ENCODE measurements at regions not wholly inside any gene's neighbourhood (a gene's known extent, or its start where the extent isn't known, plus 50 kb on each side); places are given as distances from the start of the nearest gene placed in this dataset.
"Not testable (repeated sequence)": the region's sequence is repeated elsewhere in the genome, so short reads cannot be mapped to it uniquely, and the experiment has no call there.

DNA sequence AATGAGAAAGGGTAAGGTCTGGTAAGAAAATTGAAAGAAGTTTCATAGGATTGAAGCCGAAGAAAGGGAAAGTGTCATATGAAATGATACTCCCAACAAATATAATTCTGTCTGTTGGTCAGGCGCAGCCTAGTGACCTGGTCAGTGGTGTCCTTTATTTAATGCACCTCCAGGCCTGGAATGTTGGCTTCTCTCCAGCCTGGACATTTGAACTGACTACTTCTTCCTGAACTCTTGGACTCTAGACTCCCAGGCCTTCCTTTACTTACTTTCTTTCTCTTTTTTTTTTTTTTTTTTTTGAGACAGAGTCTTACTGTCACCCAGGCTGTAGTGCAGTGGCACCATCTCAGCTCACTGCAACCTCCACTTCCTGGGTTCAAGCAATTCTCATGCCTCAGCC lies 1381.5 kb upstream of the WWC1 start:
- H3F3A ChIP-seq (ENCODE audit: insufficient read depth) = no peaks in the 10 kb centered on the region
- H3K4me3 ChIP-seq (ENCODE audit: insufficient read depth, low read length, poor library complexity, severe bottlenecking) = no peak overlapping the region
- no peaks in the 10 kb centered on the region for H3K27me3 ChIP-seq (ENCODE audit: low read length)
- no peaks in the 10 kb centered on the region for H4K20me1 ChIP-seq (ENCODE audit: low read depth, low read length)
- no peak overlapping the region for H2AFZ ChIP-seq (ENCODE audit: low read depth, low read length, severe bottlenecking)
- H3K79me2 ChIP-seq (ENCODE audit: insufficient read depth, low read length) = no peaks in the 10 kb centered on the region
- H3K9ac ChIP-seq (ENCODE audit: low read length) = no peak overlapping the region
- no peak for TF ChIP-seq EZH2phosphoT487 (conservative IDR thresholded peaks at IDR 0.05; ENCODE audit: low read length)
- TF ChIP-seq, protein P1, sequence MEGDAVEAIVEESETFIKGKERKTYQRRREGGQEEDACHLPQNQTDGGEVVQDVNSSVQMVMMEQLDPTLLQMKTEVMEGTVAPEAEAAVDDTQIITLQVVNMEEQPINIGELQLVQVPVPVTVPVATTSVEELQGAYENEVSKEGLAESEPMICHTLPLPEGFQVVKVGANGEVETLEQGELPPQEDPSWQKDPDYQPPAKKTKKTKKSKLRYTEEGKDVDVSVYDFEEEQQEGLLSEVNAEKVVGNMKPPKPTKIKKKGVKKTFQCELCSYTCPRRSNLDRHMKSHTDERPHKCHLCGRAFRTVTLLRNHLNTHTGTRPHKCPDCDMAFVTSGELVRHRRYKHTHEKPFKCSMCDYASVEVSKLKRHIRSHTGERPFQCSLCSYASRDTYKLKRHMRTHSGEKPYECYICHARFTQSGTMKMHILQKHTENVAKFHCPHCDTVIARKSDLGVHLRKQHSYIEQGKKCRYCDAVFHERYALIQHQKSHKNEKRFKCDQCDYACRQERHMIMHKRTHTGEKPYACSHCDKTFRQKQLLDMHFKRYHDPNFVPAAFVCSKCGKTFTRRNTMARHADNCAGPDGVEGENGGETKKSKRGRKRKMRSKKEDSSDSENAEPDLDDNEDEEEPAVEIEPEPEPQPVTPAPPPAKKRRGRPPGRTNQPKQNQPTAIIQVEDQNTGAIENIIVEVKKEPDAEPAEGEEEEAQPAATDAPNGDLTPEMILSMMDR (IDR thresholded peaks at IDR 0.05; ENCODE audit: insufficient read depth, low read length, poor library complexity, severe bottlenecking) = no peak
- no peaks in the 10 kb centered on the region for H3K9me2 ChIP-seq (replicated peaks; ENCODE audit: insufficient read depth, low read length)
- no peak overlapping the region for H3K27ac ChIP-seq (ENCODE audit: low read depth, low read length)
- H3K9me3 ChIP-seq (ENCODE audit: insufficient read depth, low read length) = no peaks in the 10 kb centered on the region
- no peaks in the 10 kb centered on the region for H3K36me3 ChIP-seq (ENCODE audit: low read length)
- no peak overlapping the region for H3K4me2 ChIP-seq (ENCODE audit: low read depth, low read length, poor library complexity, severe bottlenecking)

DNA sequence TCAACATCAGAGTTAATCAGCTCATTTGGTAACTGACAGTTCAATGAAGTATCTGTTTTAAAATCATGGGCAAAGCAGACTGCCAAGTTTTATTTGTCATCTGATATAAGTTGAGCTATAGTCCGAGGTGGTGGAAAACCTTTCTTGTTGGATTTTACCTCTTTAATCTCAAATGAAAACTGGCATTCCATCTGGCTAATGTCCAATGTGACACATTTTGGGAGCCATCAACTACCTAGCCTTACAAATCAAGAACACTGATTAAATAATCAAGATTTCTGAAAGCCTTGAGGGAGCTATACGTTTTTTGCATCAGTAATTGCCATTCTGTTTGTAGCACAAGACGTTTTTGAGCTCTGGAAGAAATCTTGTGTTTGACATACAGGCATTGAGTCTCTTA lies 1380.5 kb upstream of the WWC1 start:
- Histone ChIP-seq H3K9me2 (replicated peaks; ENCODE audit: insufficient read depth, low read length) (no peaks in the 10 kb centered on the region), H3K9ac (ENCODE audit: low read length) (no peak overlapping the region), H3K27me3 (ENCODE audit: low read length) (no peaks in the 10 kb centered on the region), H3K9me3 (ENCODE audit: insufficient read depth, low read length) (no peaks in the 10 kb centered on the region), H3K36me3 (ENCODE audit: low read length) (no peaks in the 10 kb centered on the region), H2AFZ (ENCODE audit: low read depth, low read length, severe bottlenecking) (no peak overlapping the region), H4K20me1 (ENCODE audit: low read depth, low read length) (no peaks in the 10 kb centered on the region), H3K4me2 (ENCODE audit: low read depth, low read length, poor library complexity, severe bottlenecking) (no peak overlapping the region), H3K27ac (ENCODE audit: low read depth, low read length) (no peak overlapping the region), H3F3A (ENCODE audit: insufficient read depth) (no peaks in the 10 kb centered on the region), H3K4me3 (ENCODE audit: insufficient read depth, low read length, poor library complexity, severe bottlenecking) (no peak overlapping the region), H3K79me2 (ENCODE audit: insufficient read depth, low read length) (no peaks in the 10 kb centered on the region)
- TF ChIP-seq, protein P1 (IDR thresholded peaks at IDR 0.05; ENCODE audit: insufficient read depth, low read length, poor library complexity, severe bottlenecking) = no peak
- TF ChIP-seq EZH2phosphoT487 (conservative IDR thresholded peaks at IDR 0.05; ENCODE audit: low read length) = no peak

DNA sequence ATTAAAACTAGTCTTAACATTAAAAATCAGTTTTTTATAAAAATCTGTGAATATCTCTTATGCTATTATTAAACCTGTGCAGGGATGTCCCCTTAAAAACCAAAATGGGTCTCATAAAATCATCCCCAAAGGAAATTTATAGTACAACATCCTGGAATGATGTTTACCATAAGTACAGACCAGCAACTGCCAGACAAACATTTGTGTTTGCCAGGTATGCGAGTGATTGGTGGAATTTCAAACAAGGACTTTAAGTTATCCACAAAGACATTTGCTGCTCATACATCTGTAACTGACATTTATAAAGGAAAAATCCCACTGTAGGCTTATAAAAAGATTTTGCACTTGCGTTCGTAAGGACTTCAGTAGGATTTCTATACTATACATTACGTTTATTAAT lies 1375.4 kb upstream of the WWC1 start:
- Histone ChIP-seq H4K20me1 (ENCODE audit: low read depth, low read length) (no peaks in the 10 kb centered on the region), H3K27ac (ENCODE audit: low read depth, low read length) (no peak overlapping the region), H3K9me3 (ENCODE audit: insufficient read depth, low read length) (no peaks in the 10 kb centered on the region), H3K79me2 (ENCODE audit: insufficient read depth, low read length) (no peaks in the 10 kb centered on the region), H3K9me2 (replicated peaks; ENCODE audit: insufficient read depth, low read length) (no peaks in the 10 kb centered on the region), H3K4me3 (ENCODE audit: insufficient read depth, low read length, poor library complexity, severe bottlenecking) (no peak overlapping the region), H3K4me2 (ENCODE audit: low read depth, low read length, poor library complexity, severe bottlenecking) (no peak overlapping the region), H2AFZ (ENCODE audit: low read depth, low read length, severe bottlenecking) (no peak overlapping the region), H3K9ac (ENCODE audit: low read length) (no peak overlapping the region), H3K36me3 (ENCODE audit: low read length) (no peaks in the 10 kb centered on the region), H3F3A (ENCODE audit: insufficient read depth) (no peaks in the 10 kb centered on the region), H3K27me3 (ENCODE audit: low read length) (no peaks in the 10 kb centered on the region)
- TF ChIP-seq EZH2phosphoT487 (conservative IDR thresholded peaks at IDR 0.05; ENCODE audit: low read length) = no peak
- TF ChIP-seq, protein P1 (IDR thresholded peaks at IDR 0.05; ENCODE audit: insufficient read depth, low read length, poor library complexity, severe bottlenecking) = no peak

DNA sequence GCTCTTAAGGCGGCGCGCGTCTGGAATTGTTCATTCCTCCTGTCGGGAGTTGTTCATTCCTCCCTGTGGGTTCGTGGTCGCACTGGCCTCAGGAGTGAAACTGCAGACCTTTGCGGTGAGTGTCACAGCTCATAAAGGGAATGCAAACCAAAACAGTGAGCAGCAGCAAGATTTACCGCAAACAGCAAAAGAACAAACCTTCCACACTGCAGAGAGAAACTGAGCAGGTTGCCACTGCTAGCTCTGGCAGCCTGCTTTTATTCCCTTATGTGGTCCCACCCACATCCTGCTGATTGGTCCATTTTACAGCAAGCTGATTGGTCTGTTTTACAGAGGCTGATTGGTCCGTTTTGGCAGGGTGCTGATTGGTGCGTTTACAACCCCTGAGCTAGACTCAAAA lies 1365.3 kb upstream of the WWC1 start:
- Histone ChIP-seq H3K79me2 (ENCODE audit: insufficient read depth, low read length) (no peaks in the 10 kb centered on the region), H3K27ac (ENCODE audit: low read depth, low read length) (no peak overlapping the region), H2AFZ (ENCODE audit: low read depth, low read length, severe bottlenecking) (no peak overlapping the region), H3K4me2 (ENCODE audit: low read depth, low read length, poor library complexity, severe bottlenecking) (no peak overlapping the region), H3K9me3 (ENCODE audit: insufficient read depth, low read length) (no peaks in the 10 kb centered on the region), H4K20me1 (ENCODE audit: low read depth, low read length) (no peaks in the 10 kb centered on the region), H3K9me2 (replicated peaks; ENCODE audit: insufficient read depth, low read length) (no peaks in the 10 kb centered on the region), H3F3A (ENCODE audit: insufficient read depth) (no peaks in the 10 kb centered on the region), H3K36me3 (ENCODE audit: low read length) (no peaks in the 10 kb centered on the region), H3K27me3 (ENCODE audit: low read length) (no peaks in the 10 kb centered on the region), H3K4me3 (ENCODE audit: insufficient read depth, low read length, poor library complexity, severe bottlenecking) (no peak overlapping the region), H3K9ac (ENCODE audit: low read length) (no peak overlapping the region)
- TF ChIP-seq EZH2phosphoT487 (conservative IDR thresholded peaks at IDR 0.05; ENCODE audit: low read length) = no peak
- TF ChIP-seq, protein P1 (IDR thresholded peaks at IDR 0.05; ENCODE audit: insufficient read depth, low read length, poor library complexity, severe bottlenecking) = no peak

DNA sequence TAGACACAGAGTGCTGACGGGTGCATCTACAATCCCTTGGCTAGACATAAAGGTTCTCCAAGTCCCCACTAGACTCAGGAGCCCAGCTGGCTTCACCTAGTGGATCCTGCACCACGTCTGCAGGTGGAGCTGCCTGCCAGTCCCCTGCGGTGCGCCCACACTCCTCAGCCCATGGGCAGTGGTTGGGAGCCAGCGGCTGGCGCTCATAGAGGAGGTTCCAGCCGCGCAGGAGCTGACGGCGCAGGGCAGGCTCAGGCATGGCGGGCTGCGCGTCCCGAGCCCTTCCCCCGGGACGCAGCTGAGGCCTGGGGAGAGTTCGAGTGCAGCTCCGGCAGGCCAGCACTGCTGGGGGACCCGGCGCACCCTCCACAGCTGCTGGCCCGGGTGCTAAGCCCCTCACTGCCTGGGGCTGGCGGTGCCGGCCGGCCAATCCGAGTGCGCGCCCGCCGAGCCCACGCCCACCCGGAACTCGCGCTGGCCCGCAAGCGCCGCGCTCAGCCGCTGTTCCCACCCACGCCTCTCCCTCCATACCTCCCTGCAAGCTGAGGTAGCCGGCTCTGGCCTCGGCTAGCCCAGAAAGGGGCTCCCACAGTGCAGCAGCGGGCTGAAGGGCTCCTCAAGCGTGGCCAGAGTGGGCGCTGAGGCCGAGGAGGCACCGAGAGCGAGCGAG lies 1364.5 kb upstream of the WWC1 start:
- not testable (repeated sequence) for H3K27ac ChIP-seq (ENCODE audit: low read depth, low read length); H3K4me2 ChIP-seq (ENCODE audit: low read depth, low read length, poor library complexity, severe bottlenecking); H3K4me3 ChIP-seq (ENCODE audit: insufficient read depth, low read length, poor library complexity, severe bottlenecking); H3K27me3 ChIP-seq (ENCODE audit: low read length); H3K36me3 ChIP-seq (ENCODE audit: low read length); H3K79me2 ChIP-seq (ENCODE audit: insufficient read depth, low read length); H3K9me2 ChIP-seq (replicated peaks; ENCODE audit: insufficient read depth, low read length); H3F3A ChIP-seq (ENCODE audit: insufficient read depth); H2AFZ ChIP-seq (ENCODE audit: low read depth, low read length, severe bottlenecking); H4K20me1 ChIP-seq (ENCODE audit: low read depth, low read length); H3K9ac ChIP-seq (ENCODE audit: low read length); H3K9me3 ChIP-seq (ENCODE audit: insufficient read depth, low read length)

All from SU-DHL-6 (cell line).